AG10803 (cell line): ENCODE measurements at regions not wholly inside any gene's neighbourhood (a gene's known extent, or its start where the extent isn't known, plus 50 kb on each side); places are given as distances from the start of the nearest gene placed in this dataset.

Experiments used
- DNase-seq: peaks from one replicate; pipeline ENCODE4 v3.0.0; 2010; ENCODE audit warnings: low read depth
- H3K4me3 ChIP-seq: 2 replicates; pipeline ENCODE4 v1.5.1; 2011; ENCODE audit warnings: mild to moderate bottlenecking, low read length, control low read depth
- TF ChIP-seq, protein P1 (sequence below): conservative IDR thresholded peaks from 2 replicates; pipeline ENCODE4 v1.5.1; 2011; ENCODE audit warnings: mild to moderate bottlenecking, low read length, control low read depth, inconsistent platforms

GRCh38 chr2:236748801-236749200 lies 179.2 kb downstream of the ACKR3 start:
- DNase-seq = no peak
- no peak overlapping the region for H3K4me3 ChIP-seq
- TF ChIP-seq, protein P1, sequence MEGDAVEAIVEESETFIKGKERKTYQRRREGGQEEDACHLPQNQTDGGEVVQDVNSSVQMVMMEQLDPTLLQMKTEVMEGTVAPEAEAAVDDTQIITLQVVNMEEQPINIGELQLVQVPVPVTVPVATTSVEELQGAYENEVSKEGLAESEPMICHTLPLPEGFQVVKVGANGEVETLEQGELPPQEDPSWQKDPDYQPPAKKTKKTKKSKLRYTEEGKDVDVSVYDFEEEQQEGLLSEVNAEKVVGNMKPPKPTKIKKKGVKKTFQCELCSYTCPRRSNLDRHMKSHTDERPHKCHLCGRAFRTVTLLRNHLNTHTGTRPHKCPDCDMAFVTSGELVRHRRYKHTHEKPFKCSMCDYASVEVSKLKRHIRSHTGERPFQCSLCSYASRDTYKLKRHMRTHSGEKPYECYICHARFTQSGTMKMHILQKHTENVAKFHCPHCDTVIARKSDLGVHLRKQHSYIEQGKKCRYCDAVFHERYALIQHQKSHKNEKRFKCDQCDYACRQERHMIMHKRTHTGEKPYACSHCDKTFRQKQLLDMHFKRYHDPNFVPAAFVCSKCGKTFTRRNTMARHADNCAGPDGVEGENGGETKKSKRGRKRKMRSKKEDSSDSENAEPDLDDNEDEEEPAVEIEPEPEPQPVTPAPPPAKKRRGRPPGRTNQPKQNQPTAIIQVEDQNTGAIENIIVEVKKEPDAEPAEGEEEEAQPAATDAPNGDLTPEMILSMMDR = no peak

DNA sequence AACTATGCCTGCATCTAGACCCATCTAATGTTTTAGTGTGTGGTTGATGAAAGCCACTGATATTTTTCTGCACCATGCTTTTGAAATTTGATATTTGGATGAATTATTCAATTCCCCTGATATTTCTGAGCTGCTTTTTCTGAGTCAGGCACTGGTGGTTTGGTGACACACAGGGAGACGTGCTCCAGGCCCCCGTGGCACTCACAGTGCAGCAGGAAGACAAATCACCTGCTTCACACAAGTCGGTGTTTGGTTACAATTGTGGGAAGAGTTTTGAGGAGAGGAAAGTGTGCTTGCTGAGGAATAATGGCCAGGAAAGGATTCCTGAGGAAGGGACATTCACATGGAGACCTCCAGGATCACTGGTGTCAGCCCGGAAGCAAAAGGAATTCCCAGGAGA lies 179.7 kb downstream of the ACKR3 start:
- no peak overlapping the region for H3K4me3 ChIP-seq
- TF ChIP-seq, protein P1 = no peak
- peak; percentile 63 for DNase-seq

DNA sequence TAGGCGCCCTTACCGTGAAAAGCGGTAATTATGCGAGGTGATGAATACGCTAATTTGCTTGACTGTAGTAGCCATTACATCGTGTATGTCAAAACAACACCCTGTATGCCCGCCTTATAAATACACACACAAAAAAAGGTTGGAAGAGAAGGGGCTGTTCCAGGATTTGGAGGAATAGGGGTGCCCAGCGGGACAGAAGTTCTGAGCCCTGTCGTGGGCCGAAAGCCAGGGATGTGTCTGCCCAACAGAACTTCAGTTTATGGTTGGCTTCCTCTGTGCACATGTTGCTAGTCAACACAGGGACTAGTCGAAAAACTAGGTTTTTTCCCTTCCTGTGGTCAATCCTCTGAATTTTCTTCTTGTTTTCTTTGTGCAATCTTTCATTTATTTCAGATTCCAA lies 182.5 kb downstream of the ACKR3 start:
- DNase-seq = no peak
- TF ChIP-seq, protein P1 = no peak

DNA sequence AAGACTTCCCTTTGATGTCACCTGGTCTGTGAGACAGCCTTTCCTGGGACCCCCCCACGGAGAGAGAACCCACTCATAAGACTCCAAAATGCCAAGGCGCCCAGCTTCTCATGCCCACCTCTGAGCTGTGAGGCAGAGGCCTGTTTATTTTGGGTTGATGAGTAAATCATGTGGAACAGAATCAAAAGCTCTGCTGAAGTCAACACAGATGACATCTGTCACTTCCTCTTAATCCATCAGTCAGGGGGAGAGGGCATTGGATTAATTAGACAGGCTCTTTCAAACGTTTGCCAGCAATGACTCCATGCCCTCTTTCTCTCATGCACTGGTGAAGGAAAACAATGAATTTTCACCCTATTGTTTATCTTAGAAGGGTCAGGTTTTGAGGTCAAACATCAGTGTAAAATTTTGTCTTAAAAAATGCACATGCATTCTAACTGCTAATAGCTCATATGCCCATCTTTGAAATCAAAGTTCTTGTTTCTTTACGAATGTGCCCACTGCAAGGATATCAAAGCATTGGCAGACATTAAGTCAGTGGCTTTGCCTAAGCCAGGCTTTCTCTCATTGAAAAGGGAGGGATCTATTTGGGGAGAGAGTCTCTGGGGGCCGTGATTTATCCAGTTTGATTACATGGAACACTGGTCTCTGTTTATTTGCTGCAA lies 184.1 kb downstream of the ACKR3 start:
- TF ChIP-seq, protein P1 = no peak
- no peak for DNase-seq
- no peak overlapping the region for H3K4me3 ChIP-seq

More for the DNA sequence above, 182.5 kb downstream of the ACKR3 start:
- no peak overlapping the region for H3K4me3 ChIP-seq

- H3K4me3 ChIP-seq = no peak overlapping the region
- TF ChIP-seq, protein P1 = no peak
- DNase-seq = no peak
Measured at GRCh38 chr2:236754271-236754944, 184.8 kb downstream of the ACKR3 start.

- TF ChIP-seq, protein P1 = no peak
- no peak overlapping the region for H3K4me3 ChIP-seq
- DNase-seq = peak; percentile 43
Measured at GRCh38 chr2:236755278-236755840, 185.7 kb downstream of the ACKR3 start.

- TF ChIP-seq, protein P1 = no peak
- H3K4me3 ChIP-seq = no peak overlapping the region
- DNase-seq = no peak
Measured at GRCh38 chr2:236758406-236758805, 188.8 kb downstream of the ACKR3 start.
